ENCODE measurements at regions not wholly inside any gene's neighbourhood (a gene's known extent, or its start where the extent isn't known, plus 50 kb on each side); places are given as distances from the start of the nearest gene placed in this dataset.

- no peak for TF ChIP-seq EP300 (IDR thresholded peaks at IDR 0.05)
- no peak for TF ChIP-seq POLR2A (IDR thresholded peaks at IDR 0.05)
- TF ChIP-seq CTCF (IDR thresholded peaks at IDR 0.05) = no peak
- no peak for TF ChIP-seq POLR2AphosphoS5 (IDR thresholded peaks at IDR 0.05)
Measured at GRCh38 chr2:185526161-185526560, 212.4 kb upstream of the FSIP2 start.

Data from upper lobe of left lung (tissue), 4 donors.